ENCODE measurements at regions not wholly inside any gene's neighbourhood (a gene's known extent, or its start where the extent isn't known, plus 50 kb on each side); places are given as distances from the start of the nearest gene placed in this dataset.
"Not testable (repeated sequence)": the region's sequence is repeated elsewhere in the genome, so short reads cannot be mapped to it uniquely, and the experiment has no call there.

DNA sequence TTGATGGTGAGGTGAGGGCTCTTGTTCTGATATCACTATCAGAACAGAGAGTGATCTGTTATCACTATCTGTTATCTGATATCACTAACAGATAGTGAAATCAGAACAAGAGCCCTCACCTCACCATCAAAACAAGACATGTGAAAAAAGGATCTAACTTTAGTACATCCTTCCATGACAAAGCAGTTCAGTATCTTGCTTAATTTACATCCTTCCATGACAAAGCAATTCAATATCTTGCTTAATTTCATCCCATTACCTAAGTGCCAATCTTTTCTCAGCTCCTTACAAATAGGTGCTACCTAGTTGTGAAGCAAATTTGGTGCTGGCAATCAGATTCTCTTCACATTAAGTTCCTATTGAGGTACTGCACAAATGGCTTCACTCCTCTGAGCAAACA is 1865.6 kb upstream of the FLRT2 start:
- DNase-seq = no peak

DNA sequence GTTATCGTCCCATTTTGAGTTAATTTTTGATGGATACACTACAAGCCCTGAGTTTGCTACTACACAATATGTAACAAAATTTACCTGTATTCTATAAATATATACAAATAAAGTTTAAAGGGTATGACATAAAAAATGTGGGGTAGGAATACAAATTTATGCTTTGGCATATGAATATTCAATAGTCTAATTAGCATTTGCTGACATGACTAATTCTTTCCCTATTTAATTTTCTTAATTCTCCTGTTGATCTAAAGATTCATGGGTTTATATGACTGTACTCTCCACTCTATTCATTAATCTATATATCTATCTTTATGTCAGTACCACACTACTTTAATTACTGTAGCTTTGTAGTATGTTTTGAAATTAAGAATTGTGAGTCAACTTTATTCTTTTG is 1840.7 kb upstream of the FLRT2 start:
- DNase-seq = no peak

DNA sequence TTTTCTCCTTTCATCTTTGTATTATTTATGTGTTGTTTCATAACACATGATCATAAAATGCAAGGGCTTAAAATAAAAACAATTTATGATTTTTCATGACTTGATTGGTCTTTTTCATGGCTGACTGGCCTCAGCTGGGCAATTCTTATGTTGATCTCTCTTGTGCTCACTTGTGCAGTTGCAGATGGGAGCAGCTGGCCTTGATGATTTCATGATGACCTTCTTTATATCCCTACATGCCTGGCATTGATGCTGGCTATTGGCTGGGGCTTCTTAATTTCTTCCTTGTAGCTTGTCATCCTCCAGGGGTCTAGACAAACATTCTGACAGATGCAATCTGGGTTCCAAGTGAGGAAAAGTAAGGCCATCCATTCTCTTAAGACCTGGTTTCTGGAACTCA is 1832.8 kb upstream of the FLRT2 start:
- no peak for DNase-seq

DNA sequence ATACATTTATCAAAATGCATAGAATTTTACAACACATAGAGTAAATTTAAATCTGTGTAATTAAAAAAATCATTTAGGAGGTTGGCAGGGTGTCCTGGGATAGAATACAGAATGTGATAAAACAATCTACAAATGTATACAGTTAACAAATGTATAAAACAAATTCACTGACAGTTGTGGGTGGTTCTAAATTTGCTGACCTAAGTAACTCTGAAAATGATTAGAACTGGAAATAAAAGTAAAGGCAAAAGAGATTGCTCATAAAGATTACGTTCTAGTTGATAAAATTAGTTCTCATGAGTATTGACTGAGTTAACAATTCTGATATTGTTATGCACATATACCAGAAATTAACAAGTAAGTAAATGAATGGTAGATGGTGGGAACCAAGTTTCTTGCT is 1827.3 kb upstream of the FLRT2 start:
- DNase-seq = no peak

DNA sequence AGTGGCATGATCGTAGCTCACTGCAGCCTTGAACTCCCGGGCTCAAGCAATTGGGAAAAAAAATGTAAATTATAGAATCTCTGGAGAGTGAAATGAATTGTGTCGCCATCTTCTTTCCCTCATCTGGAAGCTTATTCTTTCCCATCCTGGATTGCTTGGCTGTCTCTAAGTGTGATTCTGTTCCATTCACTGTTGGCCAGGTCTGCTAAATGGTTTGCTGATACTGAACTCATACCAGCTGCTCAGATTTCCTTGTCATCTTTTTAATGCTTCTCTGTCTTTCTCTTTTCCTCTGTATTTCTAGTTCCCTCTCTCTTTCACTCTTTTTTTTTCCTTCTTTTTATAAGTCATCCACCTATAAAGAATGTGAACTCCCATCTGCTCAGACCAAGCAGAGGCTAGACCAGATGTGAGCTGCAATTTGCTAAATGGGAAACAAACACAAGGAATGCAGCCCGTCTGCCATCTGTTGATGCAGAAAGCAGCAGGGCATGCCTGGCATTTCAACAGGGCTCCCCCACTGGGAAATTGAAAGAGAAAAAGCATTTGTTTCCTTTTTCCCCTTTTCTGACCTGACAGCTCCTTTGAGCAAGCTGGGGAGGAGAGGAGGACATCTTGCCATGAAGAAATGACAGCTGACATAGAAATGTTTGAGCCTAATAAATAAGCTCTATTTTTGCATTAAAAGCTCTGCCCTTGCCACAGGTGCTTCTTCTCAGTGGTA is 1823.6 kb upstream of the FLRT2 start:
- no peak for DNase-seq

DNA sequence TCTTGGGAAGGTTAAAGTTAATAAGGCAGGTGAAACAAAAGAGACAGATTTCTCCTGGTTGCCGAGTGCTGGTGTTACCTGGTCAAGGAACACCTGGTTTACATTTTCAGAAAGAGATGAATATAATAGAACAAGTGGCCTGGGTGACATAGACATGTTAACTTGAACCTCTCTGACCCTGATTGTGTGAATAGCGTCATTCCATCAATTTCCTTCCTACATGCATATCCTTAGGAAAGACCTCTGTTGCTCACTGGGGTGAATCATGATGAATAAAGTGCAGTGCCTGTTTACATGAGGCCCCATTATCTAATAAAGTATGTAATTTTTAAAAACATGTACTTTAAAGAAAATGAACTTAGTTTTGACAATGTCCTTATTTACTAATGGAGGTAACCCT is 1822.9 kb upstream of the FLRT2 start:
- no peak for DNase-seq

DNA sequence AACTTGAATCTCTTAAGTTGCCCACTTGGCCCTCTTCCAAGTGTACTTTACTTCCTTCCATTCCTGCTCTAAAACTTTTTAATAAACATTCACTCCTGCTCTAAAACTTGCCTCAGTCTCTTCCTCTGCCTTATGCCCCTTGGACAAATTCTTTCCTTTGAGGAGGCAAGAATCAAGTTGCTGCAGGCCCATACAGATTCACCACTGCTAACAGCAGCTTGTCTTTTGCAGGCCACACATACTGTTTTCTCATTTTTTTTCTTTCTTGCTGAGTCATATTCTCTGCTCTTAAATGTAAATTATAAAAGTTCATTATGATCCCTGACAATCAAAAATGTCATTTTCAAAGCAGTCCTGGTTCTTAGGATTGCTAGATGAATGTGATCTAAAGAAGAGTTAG is 1820.8 kb upstream of the FLRT2 start:
- DNase-seq = no peak

DNA sequence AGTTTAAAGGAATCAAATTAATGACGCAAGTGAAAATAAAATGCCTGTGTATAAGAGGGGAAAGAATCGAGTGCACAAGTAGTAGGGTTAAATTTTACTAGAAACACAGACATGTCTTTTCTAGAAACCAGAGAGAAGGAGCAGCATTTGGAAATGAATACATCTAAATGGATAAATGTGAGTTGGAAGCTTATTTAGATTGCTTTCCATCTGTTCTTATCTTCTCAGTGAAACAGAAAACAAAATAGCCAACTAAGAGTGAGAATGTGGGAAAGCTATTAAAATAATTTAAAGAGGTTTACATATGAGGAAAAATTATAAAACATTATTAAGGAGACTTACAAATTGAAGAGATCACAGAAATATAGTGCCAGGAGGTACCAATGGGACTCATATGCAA is 1818.9 kb upstream of the FLRT2 start:
- DNase-seq = no peak

DNA sequence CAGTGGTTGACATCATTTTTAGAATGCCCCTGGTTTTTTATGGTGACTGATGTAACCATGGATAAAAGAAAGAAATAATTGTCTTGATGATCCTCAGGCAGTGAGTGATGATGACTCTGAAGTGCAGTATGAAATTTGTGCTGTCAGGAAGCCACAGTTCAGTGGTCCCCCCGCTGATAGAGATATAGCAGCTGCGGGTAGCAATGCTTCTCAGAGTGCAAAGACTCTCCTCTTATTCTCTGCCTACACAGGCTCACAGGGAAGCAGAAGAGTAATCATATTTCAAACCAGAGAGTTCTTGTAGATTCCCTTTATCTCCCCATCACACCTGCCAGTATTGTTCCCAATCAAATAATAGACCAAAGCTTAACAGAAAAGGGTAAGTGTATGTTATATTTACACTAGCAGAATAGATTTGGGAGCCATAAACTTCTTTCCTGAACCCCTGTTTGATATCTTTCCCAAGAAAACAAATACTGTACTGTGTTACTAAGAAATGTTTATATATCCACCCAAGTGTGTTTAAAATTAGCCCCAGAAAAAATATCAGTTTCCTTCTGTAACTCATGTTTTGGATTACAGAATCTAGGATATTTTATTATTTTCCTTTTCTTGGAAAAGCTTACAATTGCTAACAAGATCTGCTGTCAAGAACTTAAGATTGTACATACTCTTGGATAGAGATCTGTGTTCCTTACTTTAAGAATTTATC is 1817.4 kb upstream of the FLRT2 start:
- DNase-seq = no peak

DNA sequence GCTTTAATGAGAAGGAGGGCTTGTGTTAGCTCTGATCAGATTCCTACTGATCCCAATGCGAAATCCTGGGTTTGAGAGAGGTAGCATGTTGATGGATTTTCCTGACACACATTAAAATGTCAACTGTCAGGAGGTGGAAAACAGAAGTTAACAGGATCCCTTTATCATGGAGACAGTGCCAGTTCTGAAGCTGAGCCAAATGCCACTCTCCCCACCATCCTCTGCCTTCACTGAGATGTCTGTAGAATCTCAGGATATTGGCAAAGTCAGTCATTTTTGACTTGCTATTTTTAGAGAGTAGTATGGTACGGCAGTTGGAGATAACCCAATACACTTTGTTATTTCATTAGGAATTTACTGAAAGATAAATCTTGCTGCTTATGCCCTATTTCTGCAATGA is 1816.2 kb upstream of the FLRT2 start:
- no peak for DNase-seq

DNA sequence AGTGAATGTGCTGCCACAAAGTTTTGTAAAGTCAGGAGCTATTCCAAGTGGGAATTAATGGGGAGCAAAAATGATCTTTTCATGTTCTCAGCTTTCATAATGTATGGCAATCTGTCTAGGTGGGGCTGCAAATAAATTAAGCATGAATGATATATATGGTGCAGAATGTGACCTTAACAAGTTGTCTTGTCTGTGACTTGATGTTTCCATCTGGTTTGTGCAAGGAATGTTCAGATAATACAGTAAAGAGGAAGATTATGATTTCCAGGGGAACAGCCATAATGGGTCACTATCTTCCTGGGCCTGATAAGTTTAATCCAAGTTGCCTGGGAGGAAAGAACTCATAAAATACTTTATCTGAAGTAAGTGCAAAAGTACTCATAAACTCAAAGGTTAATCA is 1815.8 kb upstream of the FLRT2 start:
- no peak for DNase-seq

DNA sequence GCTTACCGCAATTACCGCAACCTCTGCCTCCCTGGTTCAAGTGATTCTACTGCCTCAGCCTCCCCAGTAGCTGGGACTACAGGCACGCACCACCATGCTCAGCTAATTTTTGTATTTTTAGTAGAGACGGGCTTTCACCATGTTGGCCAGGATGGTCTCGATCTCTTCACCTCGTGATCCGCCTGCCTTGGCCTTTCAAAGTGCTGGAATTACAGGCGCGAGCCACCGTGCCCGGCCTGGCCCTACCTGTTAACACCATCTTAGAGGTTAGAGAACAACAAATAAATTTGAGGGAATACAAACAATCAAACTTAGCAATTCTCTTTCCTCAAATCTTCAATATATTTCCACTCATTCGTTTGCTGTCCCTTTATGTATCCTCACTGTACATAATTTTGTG is 1810.5 kb upstream of the FLRT2 start:
- not testable (repeated sequence) for DNase-seq

DNA sequence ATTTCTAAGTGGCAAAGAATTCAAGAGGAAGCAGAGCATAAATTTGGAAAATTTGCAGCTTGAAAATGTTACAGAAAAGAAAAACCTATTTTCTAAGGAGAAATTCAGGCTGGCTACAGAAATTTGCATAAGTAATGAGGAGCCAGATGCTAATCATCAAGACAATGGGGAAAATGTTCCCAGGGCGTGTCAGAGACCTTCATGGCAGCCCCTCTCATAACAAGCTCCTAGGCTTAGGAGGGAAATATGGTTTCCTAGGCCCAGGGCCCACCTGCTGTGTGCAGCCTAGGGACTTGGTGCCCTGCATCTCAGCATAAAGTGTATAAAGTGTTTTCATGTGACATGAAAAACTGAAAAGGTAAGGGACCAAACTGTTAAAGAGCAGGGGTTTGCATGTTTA is 1796.3 kb upstream of the FLRT2 start:
- DNase-seq = no peak

DNA sequence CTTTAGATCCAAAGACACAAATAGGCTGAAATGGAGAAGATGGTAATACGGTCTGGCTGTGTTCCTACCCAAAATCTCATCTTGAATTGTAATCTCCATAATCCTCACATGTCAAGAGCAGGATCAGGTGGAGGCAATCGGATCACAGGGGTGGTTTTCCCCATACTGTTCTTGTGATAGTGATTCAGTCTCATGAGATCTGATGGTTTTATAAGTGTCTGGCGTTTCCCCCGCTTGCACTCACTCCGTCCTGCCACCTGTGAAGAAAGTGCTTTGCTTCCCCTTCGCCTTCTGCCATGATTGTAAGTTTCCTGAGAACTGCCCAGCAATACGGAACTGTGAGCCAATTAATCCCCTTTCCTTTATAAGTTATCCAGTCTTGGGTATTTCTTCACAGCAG is 1795.5 kb upstream of the FLRT2 start:
- DNase-seq = no peak

DNA sequence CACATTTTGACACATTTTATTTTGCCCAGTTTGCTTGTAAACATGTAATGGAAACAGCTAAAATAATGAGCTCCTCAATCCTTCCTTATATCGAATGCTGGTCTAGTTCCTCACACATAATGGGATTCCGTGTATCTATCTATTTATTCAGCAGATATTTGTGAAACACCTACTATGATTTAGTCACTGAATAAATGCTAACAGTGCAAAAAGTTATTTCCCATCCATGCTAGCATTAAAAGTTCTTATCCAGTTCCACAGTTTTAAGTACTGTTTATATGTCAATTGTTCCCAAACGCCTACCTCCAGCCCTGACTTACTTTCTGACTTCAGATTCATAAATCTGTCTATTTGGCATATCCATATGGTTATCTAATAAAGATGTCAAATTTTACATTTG is 1788.7 kb upstream of the FLRT2 start:
- no peak for DNase-seq

DNA sequence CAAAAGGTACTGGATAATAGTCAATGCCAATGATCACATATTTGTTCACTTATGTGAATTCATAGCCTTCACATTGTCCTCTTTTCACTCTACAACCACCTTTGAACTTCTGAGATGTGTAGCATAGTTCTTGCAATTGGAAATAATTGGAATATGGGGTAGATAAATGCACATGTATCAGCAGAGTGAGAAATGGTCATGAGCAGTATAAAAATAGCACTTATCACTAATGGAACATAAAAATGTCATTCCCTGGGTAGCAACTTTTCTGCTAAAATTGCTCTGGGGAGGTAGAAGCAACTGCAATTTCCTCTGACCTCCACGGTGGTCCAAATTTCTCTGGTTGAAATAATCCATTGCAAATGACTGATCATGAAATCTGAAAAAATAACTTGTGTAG is 1785.7 kb upstream of the FLRT2 start:
- no peak for DNase-seq

DNA sequence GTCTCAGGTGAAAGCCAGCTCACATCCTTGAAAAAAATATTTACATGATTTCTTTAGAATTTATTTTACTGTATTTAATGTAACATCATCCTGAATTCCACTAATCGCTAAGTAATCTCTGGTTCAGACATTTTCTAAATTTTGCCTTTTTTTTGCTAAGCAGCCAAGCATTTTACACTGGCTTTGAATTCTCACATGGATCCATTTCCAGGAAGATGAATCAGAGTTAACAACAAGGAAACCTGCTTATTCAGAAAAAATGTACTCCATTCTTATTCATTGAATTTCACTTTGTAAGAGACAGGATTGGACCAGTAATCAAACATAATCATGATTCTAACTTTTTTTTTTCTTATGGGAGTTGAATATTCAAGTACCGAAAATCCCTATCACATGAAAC is 1785.1 kb upstream of the FLRT2 start:
- no peak for DNase-seq

DNA sequence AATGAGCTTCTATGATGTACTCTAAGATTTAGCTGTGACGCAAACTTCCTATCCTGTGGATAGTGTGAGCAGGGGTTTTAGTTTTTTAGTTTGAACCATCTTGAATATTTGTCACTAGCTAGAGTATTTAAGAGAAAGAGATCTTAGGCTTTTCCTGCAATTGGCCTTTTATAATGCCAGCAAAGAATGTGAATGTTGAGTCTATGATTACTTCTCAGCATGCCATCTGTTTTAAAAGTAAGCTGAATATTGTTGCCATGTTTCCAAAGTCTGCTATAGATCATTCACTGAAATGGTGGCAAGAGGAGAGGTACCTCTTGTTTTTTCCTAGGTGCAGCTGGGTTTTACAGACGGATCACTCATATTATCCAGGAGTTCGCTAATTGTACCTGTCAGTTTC is 1783.6 kb upstream of the FLRT2 start:
- DNase-seq = no peak

DNA sequence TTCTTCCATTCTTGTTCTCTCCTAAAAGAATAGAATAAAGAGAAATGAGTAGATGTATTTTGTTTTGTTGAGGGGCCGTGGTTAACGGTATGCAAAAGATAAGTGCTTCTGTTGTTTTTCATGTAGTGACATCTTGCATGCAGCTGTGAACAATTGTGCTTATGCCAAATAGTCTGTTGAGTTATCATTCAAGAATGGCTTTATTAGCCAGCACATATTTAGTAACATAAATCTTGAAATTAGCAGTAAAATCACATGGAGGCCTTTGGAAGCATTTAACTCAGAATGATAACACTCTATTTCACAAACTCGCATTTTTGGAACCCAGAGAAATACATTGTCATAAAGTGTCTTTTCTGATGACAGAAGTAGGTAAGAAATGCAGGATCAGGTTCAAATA is 1772.0 kb upstream of the FLRT2 start:
- no peak for DNase-seq

DNA sequence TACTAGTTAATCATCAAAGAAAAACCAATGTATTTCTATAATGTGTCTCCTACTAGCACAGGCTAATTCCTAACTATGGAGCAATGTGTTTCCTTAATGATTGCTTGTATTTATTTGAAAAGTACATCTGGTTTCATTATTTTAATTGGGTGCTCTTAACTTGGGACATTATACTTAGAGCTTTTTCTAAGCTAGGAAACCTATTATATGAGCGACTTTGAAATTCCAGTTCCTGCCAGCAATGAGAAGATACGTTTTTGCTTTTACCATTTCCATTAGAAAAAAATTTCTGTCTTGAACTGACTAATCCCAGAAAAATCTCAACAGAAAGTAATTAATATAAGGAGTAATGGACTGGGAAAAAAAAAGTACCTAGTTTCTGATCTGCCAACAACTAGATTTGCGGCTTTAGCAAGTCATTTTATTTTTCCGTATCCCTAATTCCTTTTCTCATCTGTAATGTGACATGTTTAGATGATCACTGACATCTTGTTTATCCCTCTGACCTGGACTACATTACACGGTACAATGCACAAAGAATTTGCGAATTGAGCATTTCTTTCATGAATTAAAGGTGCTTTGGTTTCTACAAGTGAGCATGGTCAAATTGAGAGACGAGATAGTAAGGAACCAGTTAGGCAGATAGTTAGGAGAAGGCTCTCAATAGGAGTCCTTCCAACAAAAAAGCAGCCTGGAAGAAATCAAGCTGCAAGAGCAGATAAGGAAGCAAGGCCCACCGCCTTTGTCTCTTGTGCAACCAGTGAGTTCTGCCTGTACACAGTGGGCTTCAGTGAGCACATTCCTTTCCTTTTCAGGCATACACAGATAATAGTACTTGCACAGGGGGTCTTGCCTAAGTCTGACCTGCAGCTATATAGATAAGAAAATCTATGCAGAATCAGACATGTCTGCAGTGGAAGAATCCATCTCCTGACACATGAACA is 1765.0 kb upstream of the FLRT2 start:
- DNase-seq = no peak

DNA sequence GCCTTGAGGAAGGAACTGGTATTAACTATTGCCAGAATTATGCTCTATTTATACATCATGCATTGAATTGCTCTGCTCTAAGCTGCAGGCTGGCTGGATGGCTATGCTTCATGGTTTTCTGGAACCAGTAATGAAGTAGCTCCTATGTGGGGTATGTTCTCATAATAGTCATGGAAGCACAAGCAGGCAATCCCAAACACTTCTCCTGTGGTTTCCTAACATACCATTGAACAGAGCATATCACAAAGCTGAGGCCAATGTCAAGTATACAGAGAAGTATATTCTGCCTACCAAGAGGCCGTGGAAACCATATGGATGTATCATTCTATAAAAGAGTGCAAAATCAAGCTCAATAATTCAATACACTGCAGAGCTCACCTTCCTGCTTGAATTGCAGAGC is 1752.4 kb upstream of the FLRT2 start:
- DNase-seq = no peak

DNA sequence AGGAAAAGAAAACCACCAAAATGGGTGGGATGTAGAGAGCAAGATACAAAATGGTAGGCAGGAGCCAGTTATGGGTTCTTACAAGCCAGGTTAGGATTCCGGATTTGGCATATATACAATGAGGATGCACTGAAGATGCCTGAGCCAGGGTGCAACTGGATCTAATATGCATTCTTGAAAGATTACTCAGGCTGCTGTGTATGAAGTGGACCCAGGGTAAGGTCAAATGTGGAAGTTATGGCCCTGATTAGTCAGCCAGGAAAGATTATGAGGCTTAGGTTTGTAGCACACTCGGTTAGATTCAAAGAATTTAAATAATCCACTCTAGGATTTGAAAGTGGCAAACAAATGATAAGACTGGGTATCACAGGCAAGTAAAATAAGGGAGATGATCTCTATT is 1750.7 kb upstream of the FLRT2 start:
- DNase-seq = no peak

DNA sequence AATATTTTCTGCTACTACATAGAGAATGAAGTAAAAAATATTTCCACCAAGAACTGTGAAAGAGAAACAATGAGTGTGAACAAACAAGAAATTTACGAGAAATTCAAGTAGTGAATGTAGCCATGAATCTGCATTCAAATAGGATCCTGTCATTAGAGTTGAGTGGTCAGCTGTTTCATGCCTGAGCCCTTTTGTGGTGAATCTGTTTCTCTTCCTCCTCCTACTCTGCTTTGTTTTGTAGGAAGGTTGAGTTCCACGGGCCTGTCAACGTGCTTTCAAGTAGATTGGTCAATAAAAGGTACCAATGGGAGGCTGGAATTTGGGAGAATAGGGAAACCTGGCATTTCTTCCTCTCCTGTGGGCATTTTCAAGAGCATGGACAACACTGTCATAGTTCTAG is 1749.6 kb upstream of the FLRT2 start:
- DNase-seq = no peak

DNA sequence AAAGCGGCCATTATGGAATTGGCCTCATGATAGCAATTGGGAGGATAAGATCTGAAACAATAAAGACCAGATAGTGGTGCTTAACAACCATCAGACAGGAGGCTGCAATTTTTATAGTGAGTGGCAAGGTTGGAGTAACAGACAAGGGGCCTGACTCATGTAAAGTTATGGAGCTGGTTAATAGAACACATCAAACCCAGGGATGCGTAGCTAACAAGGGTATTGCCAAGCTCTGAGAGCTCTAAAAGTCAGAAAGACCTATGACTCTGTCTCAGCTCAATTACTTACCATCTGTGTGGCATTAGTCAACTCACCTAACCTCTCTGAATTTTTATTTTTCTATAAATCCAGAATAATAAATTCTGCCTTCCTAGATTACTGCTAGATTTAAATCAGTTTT is 1731.5 kb upstream of the FLRT2 start:
- DNase-seq = no peak
